K562 (cell line): ENCODE measurements at regions not wholly inside any gene's neighbourhood (a gene's known extent, or its start where the extent isn't known, plus 50 kb on each side); places are given as distances from the start of the nearest gene placed in this dataset.

ENCODE experiments used
- EZH2 ChIP-seq: IDR thresholded peaks from 2 replicates; pipeline ENCODE4 v1.6.1; 2012; ENCODE audit warnings: low read depth, mild to moderate bottlenecking, inconsistent platforms, low read length, borderline replicate concordance
- IRF2 ChIP-seq: sonication (generic); formaldehyde crosslinking; IDR thresholded peaks from 2 replicates; pipeline ENCODE4 v1.8.1; 2022; ENCODE audit warnings: mild to moderate bottlenecking, missing genetic modification reagents
- MXI1 ChIP-seq: IDR thresholded peaks from 2 replicates; pipeline ENCODE4 v1.6.1; 2011; ENCODE audit warnings: low read depth, mild to moderate bottlenecking, improper control_type of control experiment, low read length
- NCOA1 ChIP-seq: fragments of 450-650 bp; IDR thresholded peaks from 2 replicates; pipeline ENCODE4 v1.6.1; 2016; ENCODE audit warnings: low read depth
- SMC3 ChIP-seq: conservative IDR thresholded peaks from 2 replicates; pipeline ENCODE4 v1.6.1; 2011; ENCODE audit warnings: low read depth, low read length, improper control_type of control experiment; ENCODE audit not compliant: insufficient read depth
- ZFX ChIP-seq: sonication (generic); formaldehyde crosslinking; IDR thresholded peaks from 2 replicates; pipeline ENCODE4 v1.8.0; 2022; ENCODE audit warnings: mild to moderate bottlenecking, missing genetic modification reagents, moderate library complexity
- TF ChIP-seq, protein P1 (sequence below), 2 experiments: fragments of 200-800 bp in 1 of 2; sonication (Bioruptor generic) in 1 of 2; sonication (generic) in 1 of 2; formaldehyde crosslinking in 1 of 2; IDR thresholded peaks in 1 of 2; conservative IDR thresholded peaks in 1 of 2; 2 replicates each; pipeline versions ENCODE4 v1.5.0 to v1.6.1; 2016 to 2020; ENCODE audit warnings: missing compliant biosample characterization in 1 of 2, missing genetic modification characterization in 1 of 2, missing genetic modification reagents in 1 of 2
- TF ChIP-seq, protein P2 (sequence below), 2 experiments: fragments of 450-650 bp in 1 of 2; sonication (generic) in 1 of 2; formaldehyde crosslinking in 1 of 2; IDR thresholded peaks in 1 of 2; conservative IDR thresholded peaks in 1 of 2; 2 replicates each; pipeline versions ENCODE4 v1.6.1 to v1.8.1; 2016 to 2023; ENCODE audit warnings: mild to moderate bottlenecking in 2 of 2, moderate library complexity in 2 of 2, inconsistent platforms in 1 of 2, missing genetic modification reagents in 1 of 2
- TF ChIP-seq, protein P3 (sequence below), 3 experiments: IDR thresholded peaks in 2 of 3; conservative IDR thresholded peaks in 1 of 3; 2 replicates each; pipeline ENCODE4 v1.5.1; 2011 to 2012; ENCODE audit warnings: low read length in 3 of 3, mild to moderate bottlenecking in 3 of 3, control low read depth in 2 of 3, improper control_type of control experiment in 1 of 3, inconsistent platforms in 1 of 3, low read depth in 1 of 3, mixed read lengths in 1 of 3, moderate library complexity in 1 of 3; ENCODE audit not compliant: insufficient read depth in 2 of 3

DNA sequence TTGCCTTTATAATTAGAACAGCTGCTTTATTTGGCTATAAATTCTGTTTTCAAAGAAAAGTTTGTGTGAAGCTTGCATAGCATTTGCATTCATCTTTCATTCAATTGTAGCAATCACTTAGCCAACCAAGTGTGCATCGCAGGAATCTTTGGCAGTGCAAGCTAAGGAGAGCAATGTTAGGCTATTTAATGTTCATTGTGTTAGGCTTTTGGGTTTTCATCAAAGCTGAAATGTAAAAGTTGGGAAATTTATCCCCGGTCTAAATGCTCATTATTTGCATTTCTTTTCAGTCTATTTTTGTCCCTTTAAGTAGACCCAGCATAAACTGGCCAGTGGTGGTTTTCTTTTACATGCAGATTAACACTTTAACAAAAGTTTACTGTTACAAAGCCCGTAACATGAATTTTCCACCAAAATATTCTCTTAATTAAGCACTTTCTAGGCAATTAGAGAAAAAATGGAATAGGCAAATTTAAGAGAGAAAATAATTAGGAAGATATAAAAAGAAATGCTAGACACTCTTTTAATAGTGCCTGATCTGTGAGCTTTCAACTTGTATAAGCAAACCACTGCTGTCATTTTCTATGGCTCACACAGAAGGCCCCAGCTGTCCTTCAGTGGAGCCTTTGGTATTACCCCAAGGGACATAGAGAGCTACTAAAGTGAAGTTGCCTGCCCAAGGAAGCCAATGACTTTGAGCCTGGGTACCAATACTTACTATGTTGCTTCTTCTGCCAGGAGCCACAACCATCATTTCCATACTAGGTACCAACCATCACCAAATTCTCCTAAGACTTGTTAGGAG, 898.9 kb upstream of the SEL1L start:
- no peak for TF ChIP-seq ZFX (CRISPR knock-in tag)
- TF ChIP-seq NCOA1 = no peak
- no peak for TF ChIP-seq SMC3
- no peak for TF ChIP-seq MXI1
- TF ChIP-seq, protein P1, sequence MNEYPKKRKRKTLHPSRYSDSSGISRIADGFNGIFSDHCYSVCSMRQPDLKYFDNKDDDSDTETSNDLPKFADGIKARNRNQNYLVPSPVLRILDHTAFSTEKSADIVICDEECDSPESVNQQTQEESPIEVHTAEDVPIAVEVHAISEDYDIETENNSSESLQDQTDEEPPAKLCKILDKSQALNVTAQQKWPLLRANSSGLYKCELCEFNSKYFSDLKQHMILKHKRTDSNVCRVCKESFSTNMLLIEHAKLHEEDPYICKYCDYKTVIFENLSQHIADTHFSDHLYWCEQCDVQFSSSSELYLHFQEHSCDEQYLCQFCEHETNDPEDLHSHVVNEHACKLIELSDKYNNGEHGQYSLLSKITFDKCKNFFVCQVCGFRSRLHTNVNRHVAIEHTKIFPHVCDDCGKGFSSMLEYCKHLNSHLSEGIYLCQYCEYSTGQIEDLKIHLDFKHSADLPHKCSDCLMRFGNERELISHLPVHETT (CRISPR knock-in tag; conservative IDR thresholded peaks at IDR 0.05 in 1 of 2, IDR thresholded peaks at IDR 0.05 in 1 of 2) = no peak
- TF ChIP-seq, protein P2, sequence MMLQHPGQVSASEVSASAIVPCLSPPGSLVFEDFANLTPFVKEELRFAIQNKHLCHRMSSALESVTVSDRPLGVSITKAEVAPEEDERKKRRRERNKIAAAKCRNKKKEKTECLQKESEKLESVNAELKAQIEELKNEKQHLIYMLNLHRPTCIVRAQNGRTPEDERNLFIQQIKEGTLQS (IDR thresholded peaks at IDR 0.05) = no peak
- TF ChIP-seq, protein P2 (CRISPR knock-in tag; conservative IDR thresholded peaks at IDR 0.05) = no peak
- TF ChIP-seq, protein P3, sequence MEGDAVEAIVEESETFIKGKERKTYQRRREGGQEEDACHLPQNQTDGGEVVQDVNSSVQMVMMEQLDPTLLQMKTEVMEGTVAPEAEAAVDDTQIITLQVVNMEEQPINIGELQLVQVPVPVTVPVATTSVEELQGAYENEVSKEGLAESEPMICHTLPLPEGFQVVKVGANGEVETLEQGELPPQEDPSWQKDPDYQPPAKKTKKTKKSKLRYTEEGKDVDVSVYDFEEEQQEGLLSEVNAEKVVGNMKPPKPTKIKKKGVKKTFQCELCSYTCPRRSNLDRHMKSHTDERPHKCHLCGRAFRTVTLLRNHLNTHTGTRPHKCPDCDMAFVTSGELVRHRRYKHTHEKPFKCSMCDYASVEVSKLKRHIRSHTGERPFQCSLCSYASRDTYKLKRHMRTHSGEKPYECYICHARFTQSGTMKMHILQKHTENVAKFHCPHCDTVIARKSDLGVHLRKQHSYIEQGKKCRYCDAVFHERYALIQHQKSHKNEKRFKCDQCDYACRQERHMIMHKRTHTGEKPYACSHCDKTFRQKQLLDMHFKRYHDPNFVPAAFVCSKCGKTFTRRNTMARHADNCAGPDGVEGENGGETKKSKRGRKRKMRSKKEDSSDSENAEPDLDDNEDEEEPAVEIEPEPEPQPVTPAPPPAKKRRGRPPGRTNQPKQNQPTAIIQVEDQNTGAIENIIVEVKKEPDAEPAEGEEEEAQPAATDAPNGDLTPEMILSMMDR (IDR thresholded peaks at IDR 0.05 in 2 of 3, conservative IDR thresholded peaks at IDR 0.05 in 1 of 3; ENCODE audit: insufficient read depth in 2 of 3, low read depth in 1 of 3, low read length in 3 of 3) = no peak
- no peak for TF ChIP-seq IRF2 (CRISPR knock-in tag)
- TF ChIP-seq EZH2 = no peak
